ENCODE measurements at regions not wholly inside any gene's neighbourhood (a gene's known extent, or its start where the extent isn't known, plus 50 kb on each side); places are given as distances from the start of the nearest gene placed in this dataset.

GRCh38 chr2:66202586-66202985 is 232.3 kb upstream of the MEIS1 start:
- Histone ChIP-seq H4K5ac (ENCODE audit: insufficient read length, low read depth, low read length) (no peak overlapping the region), H3K18ac (ENCODE audit: extremely low read depth, low read length) (no peak overlapping the region), H3K56ac (replicated peaks; ENCODE audit: insufficient read length, low read depth, low read length) (no peak overlapping the region), H2BK12ac (ENCODE audit: low read depth, low read length) (no peak overlapping the region), H3K23ac (ENCODE audit: insufficient read length) (no peak overlapping the region), H2BK120ac (replicated peaks; ENCODE audit: low read depth, low read length) (no peak overlapping the region), H3K4me1 (replicated peaks in 1 of 4; ENCODE audit: control insufficient read depth in 3 of 4, insufficient read depth in 4 of 4, low read length in 3 of 4) (no peaks in the 10 kb centered on the region), H3K36me3 (ENCODE audit: control insufficient read depth in 2 of 4, insufficient read depth in 4 of 4, low read length in 3 of 4) (peaks cover 0 to 5% (median 0%) of the 10 kb centered on the region in 4 experiments; a peak in 1 of 8 replicates), H3K27me3 (replicated peaks in 1 of 4; ENCODE audit: control insufficient read depth in 3 of 4, extremely low read depth in 1 of 4, insufficient read depth in 3 of 4, low read length in 3 of 4) (no peaks in the 10 kb centered on the region), H3K9me3 (ENCODE audit: insufficient read depth in 2 of 2, low read depth in 1 of 2, low read length in 1 of 2) (peaks cover 23% of the 10 kb centered on the region in 2 experiments), H4K91ac (replicated peaks; ENCODE audit: insufficient read length, low read length) (no peak overlapping the region), H4K8ac (ENCODE audit: extremely low read depth, insufficient read depth, low read length) (no peak overlapping the region), H4K20me1 (replicated peaks in 1 of 2; ENCODE audit: control insufficient read depth in 1 of 2, insufficient read depth in 2 of 2, low read length in 2 of 2) (no peaks in the 10 kb centered on the region), H3K79me2 (ENCODE audit: control insufficient read depth in 1 of 2, insufficient read depth in 2 of 2, low read length in 2 of 2) (no peaks in the 10 kb centered on the region), H3K4me3 (ENCODE audit: extremely low read depth in 1 of 4, insufficient read depth in 2 of 4, low read depth in 3 of 4, low read length in 4 of 4) (no peak overlapping the region), H3K4me2 (ENCODE audit: insufficient read depth in 1 of 2, low read depth in 2 of 2, low read length in 2 of 2) (no peak overlapping the region), H2BK5ac (ENCODE audit: low read depth, low read length) (no peak overlapping the region), H2AFZ (ENCODE audit: low read length) (no peak overlapping the region), H2BK20ac (ENCODE audit: low read length) (no peak overlapping the region), H3K9ac (replicated peaks in 1 of 4; ENCODE audit: extremely low read depth in 1 of 4, low read depth in 3 of 4, low read length in 3 of 4) (no peak overlapping the region), H3K79me1 (ENCODE audit: low read depth, low read length) (no peaks in the 10 kb centered on the region), H3K4ac (replicated peaks; ENCODE audit: insufficient read length, low read depth, low read length) (no peak overlapping the region), H3K23me2 (ENCODE audit: low read depth, low read length) (no peaks in the 10 kb centered on the region), H2BK15ac (ENCODE audit: low read length) (no peak overlapping the region), H3K14ac (ENCODE audit: insufficient read length) (no peak overlapping the region), H2AK5ac (ENCODE audit: low read depth, low read length) (no peak overlapping the region), H3K27ac (ENCODE audit: low read depth, low read length) (no peak overlapping the region)
- 83% methylated on average over 2 of the region's 2 CpGs; no CpG with 5 or more reads in 1 of the 2 experiments for WGBS, 2 experiments (ENCODE audit: extremely low coverage in 1 of 2, insufficient coverage in 1 of 2, insufficient read length in 1 of 2, insufficient replicate concordance in 2 of 2, low coverage in 1 of 2, low lambda C conversion rate in 2 of 2, missing lambda C conversion rate in 1 of 2)
- ChIA-PET POLR2A (ENCODE audit: partially characterized antibody) (no interaction called here), CTCF (ENCODE audit: partially characterized antibody) (interaction anchor here (0.9 kb wide), 1 partner anchor 33 kb away, joined by 3 read pairs; no protein-coding TSS in a partner anchor)
- TF ChIP-seq MAFK (IDR thresholded peaks at IDR 0.05; ENCODE audit: low read depth, low read length), result no peak
- no peak for TF ChIP-seq HDAC2 (IDR thresholded peaks at IDR 0.05; ENCODE audit: borderline replicate concordance in 1 of 2, low read depth in 2 of 2, low read length in 2 of 2)
- TF ChIP-seq TCF12 (IDR thresholded peaks at IDR 0.05; ENCODE audit: low read depth, low read length), result no peak
- TF ChIP-seq CHD2 (IDR thresholded peaks at IDR 0.05; ENCODE audit: low read length), result no peak
- FAIRE-seq (no peak), DNase-seq (ENCODE audit: low read depth in 1 of 2, low spot score in 2 of 2) (no peak)
